ENCODE measurements at regions not wholly inside any gene's neighbourhood (a gene's known extent, or its start where the extent isn't known, plus 50 kb on each side); places are given as distances from the start of the nearest gene placed in this dataset.
"Not testable (repeated sequence)": the region's sequence is repeated elsewhere in the genome, so short reads cannot be mapped to it uniquely, and the experiment has no call there.

GRCh38 chr7:152515266-152515950, 79.6 kb upstream of the KMT2C start:
- not testable (repeated sequence) for TF ChIP-seq REST (IDR thresholded peaks at IDR 0.05; ENCODE audit: unreplicated experiment); POLR2AphosphoS5 (IDR thresholded peaks at IDR 0.05; ENCODE audit: low read depth)
